ENCODE measurements at regions not wholly inside any gene's neighbourhood (a gene's known extent, or its start where the extent isn't known, plus 50 kb on each side); places are given as distances from the start of the nearest gene placed in this dataset.
"Not testable (repeated sequence)": the region's sequence is repeated elsewhere in the genome, so short reads cannot be mapped to it uniquely, and the experiment has no call there.

DNA sequence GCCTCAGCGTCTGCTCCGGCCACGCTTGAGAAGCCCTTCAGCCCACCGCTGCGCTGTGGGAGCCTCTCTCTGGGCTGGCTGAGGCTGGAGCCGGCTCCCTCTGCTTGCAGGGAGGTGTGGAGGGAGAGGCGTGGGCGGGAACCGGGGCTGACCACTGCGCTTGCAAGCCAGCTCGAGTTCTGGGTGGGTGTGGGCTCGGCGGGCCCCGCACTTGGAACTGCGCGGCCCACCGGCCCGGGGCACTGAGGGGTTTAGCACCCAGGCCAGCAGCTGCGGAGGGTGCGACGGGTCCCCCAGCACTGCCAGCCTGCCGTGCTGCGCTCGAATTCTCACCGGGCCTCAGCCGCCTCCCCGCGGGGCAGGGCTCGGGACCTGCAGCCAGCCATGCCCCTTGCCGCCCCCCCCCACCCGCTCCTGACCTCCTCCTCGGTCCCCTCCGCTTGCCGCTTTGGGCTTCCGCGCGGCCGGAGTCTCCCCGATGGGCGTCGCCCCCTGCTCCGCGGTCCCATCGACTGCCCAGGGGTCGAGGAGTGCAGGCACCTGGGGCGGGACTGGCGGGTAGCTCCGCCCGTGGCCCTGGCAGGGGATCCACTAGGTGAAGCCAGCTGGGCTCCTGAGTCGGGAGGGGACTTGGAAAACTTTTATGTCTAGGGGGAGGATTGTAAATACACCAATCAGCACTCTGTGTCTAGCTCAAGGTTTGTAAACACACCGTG lies 106.7 kb downstream of the RAP2B start:
- DNase-seq (ENCODE audit: low read depth), result no peak

- no peak for DNase-seq (ENCODE audit: low read depth)
Observed at GRCh38 chr3:153269730-153270129, 107.7 kb downstream of the RAP2B start.

DNA sequence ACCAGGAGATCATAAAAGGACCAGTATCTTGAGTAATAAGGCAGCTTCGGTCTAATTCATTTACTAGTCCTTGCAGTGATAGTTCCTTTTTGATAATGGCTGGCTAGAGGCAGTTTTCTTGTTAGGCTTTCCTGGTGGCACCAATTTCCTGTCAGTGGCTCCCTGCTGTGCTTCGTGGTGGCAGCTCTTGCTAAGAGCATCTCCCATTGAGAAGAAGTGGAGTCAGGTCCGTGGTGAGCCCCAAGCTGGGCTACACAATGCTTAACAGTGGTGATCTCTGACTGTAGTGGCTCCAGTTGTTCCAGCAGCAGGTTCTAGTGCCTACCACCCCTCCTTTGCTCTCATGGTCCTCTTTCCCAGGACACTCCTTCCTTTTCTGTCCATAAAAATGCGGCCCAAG lies 111.2 kb downstream of the RAP2B start:
- no peak for DNase-seq (ENCODE audit: low read depth)

- no peak for DNase-seq (ENCODE audit: low read depth)
Observed at GRCh38 chr3:153273767-153274435, 111.9 kb downstream of the RAP2B start.

GRCh38 chr3:153274561-153274960 lies 112.5 kb downstream of the RAP2B start:
- no peak for DNase-seq (ENCODE audit: low read depth)

DNA sequence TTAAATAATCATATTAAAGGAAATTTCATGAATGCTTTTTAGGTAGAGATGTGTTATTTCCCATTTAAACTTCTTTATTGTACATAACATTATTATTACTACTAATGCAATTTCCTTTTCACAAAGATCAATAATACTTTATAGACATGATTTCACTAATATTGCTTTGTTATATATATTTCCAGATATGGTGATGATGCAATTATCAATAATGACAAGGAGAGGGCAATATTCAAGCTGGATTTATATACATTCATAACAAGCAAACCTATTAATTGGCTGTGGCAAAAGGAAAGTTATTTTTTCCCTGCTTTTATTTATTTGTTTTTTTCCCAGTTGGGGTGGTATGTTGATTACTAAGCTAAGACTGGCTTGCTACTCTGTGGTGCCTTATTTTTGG lies 113.5 kb downstream of the RAP2B start:
- no peak for DNase-seq (ENCODE audit: low read depth)

GRCh38 chr3:153277029-153277428 lies 115.0 kb downstream of the RAP2B start:
- DNase-seq (ENCODE audit: low read depth), result no peak

GRCh38 chr3:153281236-153281997 lies 119.4 kb downstream of the RAP2B start:
- DNase-seq (ENCODE audit: low read depth), result not testable (repeated sequence)

GRCh38 chr3:153282355-153282754 lies 120.3 kb downstream of the RAP2B start:
- DNase-seq (ENCODE audit: low read depth), result no peak

DNA sequence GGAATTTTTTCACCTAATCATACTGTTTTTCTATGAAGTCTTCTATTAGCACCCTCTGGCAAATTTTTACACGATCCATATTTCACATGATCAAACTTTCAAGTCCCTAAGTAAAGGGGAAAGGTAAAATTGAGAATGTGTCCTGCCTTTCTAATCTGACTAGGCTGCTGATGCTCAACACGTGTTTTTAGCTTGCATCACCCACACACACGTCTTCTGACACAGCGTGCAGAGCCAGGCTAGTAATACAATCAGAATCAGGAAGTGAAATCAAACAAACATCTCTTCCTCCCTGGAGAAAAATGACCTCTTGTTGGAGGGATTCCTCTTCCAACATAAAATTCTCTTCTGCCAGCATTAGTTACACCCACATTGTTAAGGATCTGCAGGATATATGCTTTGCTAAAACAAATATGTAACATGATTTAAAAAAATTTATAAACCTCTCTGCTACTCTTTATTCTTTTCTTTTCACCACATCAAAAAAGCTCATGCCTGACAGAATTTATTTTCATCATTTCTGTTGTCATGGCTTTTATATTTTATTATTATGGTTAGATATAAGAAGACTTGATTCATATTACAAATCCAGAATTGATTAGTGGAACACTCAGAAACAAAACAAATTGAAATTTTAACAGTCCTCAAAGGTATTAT lies 122.4 kb downstream of the RAP2B start:
- no peak for DNase-seq (ENCODE audit: low read depth)

- DNase-seq (ENCODE audit: low read depth), result no peak
Observed at GRCh38 chr3:153285194-153285641, 123.2 kb downstream of the RAP2B start.

DNA sequence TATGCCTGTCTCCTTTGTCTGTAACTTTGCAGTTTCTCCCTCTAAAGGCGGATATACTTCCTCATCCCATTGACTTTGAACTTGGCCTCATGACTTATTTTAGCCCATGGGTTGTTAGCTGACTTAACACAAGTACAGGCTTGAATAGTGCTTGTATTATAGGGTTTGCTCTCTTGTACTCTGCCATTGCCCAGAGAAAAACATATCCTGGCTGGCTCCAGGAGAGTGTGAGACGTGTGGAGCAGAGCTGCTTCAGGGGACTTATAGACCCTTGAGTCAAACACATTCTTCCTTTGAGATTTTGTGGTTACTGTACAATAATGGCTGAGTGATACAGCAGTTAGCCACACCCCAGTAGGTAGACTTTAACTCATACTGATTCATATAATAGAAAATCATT lies 124.0 kb downstream of the RAP2B start:
- DNase-seq (ENCODE audit: low read depth), result no peak

GRCh38 chr3:153287017-153287416 lies 125.0 kb downstream of the RAP2B start:
- DNase-seq (ENCODE audit: low read depth), result no peak

GRCh38 chr3:153289334-153289808 lies 127.3 kb downstream of the RAP2B start:
- DNase-seq (ENCODE audit: low read depth), result no peak

DNA sequence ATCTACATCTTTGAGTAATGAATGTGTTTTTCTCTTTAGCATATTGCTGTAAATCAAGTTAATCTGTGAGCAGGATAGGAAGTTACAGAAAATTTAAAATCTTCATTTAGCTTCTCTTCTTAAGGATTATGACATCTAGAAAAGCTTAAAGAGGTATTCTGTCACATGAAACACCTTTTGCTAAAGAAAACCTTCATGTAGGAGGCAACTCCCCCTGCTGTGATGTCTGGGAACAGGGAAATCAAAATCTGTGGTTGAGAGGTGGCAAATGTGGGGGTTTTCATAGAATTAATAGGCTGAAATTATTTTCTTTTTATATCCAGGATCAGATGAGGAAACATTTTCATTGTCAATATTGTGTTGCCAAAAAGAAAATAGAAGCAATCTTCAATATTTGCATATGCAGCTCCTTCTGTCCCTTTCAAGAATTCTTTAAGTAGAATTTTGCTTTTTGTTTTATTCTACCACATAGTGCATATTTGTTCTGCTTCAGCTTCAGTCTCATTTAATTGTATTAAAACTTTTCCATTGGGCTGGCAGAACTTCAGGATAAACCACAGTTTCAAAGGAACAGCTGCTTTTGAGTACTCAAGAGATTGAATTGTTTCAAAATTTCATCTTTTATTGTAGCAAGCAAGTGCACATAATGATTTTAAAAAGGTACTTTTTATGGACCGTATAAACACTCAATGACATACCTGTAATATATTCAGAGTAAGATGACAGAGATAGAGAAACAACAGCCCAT lies 128.4 kb downstream of the RAP2B start:
- DNase-seq (ENCODE audit: low read depth), result no peak

GRCh38 chr3:153291059-153291685 lies 129.1 kb downstream of the RAP2B start:
- no peak for DNase-seq (ENCODE audit: low read depth)

- no peak for DNase-seq (ENCODE audit: low read depth)
Observed at GRCh38 chr3:153293265-153293664, 131.2 kb downstream of the RAP2B start.

DNA sequence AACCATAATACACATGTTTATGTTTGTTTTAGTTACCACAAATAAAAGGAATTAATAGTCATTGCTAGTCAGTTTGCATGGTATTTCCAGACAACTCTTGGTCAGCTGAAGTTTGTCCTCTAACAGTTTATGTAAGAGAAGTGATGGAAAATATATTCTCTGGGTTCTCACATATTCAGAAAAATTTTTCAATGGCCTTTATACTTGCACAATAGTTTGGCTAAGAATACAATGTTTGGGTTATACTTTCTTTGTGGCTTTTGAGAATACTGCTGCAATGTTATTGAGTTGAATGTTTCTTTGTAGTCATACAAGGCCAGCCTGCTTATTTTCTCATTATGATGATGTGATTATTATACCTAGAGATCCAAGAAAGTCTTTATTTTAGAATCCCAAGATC lies 133.9 kb downstream of the RAP2B start:
- no peak for DNase-seq (ENCODE audit: low read depth)

- DNase-seq (ENCODE audit: low read depth), result no peak
Observed at GRCh38 chr3:153305189-153305588, 143.2 kb downstream of the RAP2B start.

DNA sequence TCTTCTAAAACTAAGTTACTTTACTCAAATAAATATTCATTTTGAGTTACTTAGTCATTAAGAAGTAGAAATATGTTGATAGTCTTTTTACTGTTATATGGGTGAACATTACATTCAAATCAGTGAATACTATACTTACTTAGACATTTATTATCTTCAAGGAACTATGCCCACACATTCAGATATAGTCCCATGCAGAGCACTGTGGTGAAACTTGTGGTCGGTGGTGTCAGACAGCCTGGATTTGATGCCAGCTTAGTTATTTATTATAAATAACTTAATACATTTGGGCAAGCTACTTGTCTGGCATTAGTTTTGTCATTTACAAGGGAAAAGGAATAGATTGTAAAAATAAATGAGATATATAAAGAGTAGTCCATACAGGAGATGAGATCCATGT lies 149.5 kb downstream of the RAP2B start:
- DNase-seq (ENCODE audit: low read depth), result no peak

DNA sequence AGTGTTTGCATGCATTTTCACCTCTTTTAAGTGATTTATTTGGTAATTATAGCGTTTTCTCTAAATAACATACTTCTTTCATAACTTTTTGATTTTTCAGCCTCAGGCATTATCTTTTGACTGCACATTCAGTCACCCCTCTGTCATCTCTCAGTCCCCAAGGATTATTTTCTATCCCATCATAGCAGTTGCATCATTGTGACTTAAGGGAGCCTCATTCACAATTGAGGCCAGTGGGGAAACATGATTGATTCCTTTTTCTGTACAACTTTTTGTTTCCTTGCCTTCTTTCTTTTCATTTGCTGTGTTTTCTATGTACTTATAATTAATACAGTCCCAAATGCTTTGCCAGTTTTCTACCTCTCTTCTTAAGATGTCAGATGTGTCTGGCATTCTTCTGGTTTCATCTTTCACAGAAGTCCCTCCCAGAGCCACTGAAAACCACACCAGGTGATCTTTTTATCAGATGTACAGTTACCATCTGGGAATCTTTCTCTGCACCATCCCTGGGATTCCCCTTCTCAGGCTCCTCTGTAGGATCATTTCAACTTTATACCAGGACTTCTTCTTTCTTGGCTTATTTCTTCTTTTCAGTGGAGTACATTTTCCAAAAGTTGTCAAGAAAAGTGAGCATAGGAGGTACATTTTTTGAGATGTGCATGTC lies 151.4 kb downstream of the RAP2B start:
- DNase-seq (ENCODE audit: low read depth), result no peak
